PC-3 (cell line): ENCODE measurements at regions not wholly inside any gene's neighbourhood (a gene's known extent, or its start where the extent isn't known, plus 50 kb on each side); places are given as distances from the start of the nearest gene placed in this dataset.

Source experiments
- ATAC-seq: fragments of 200-7000 bp; cut with Tn5 transposase; 2 replicates; pipeline ENCODE4 v1.9.1; 2020; ENCODE audit warnings: mild to moderate bottlenecking, moderate library complexity
- BruUV-seq: library from RNA; stranded (reverse); fragments of 400-500 nt; replicated peaks from 2 replicates; lab custom pipeline; 2021; lab: Mats Ljungman, UMichigan
- CTCF ChIA-PET: fragments of 300-600 bp; sonication (Branson Sonifier 250); formaldehyde crosslinking; loops from one replicate; lab custom pipeline; 2022; ENCODE audit warnings: antibody characterized with exemption; lab: Charles Lee
- POLR2A ChIA-PET: fragments of 300-600 bp; sonication (Branson Sonifier 250); formaldehyde crosslinking; loops from one replicate; lab custom pipeline; 2022; ENCODE audit warnings: antibody characterized with exemption; ENCODE audit not compliant: unreplicated experiment; lab: Charles Lee
- DNase-seq: peaks from one replicate; pipeline ENCODE4 v3.0.0-alpha.2; 2015
- H2AFZ ChIP-seq: fragments of 300-600 bp; sonication (generic); 2 replicates; pipeline ENCODE4 v1.6.0; 2016; ENCODE audit warnings: antibody characterized with exemption, low read length
- H3F3A ChIP-seq: fragments of 300-600 bp; sonication (generic); one replicate; pipeline ENCODE4 v1.6.0; 2017; ENCODE audit warnings: antibody characterized with exemption, low read length, control low read depth, mild to moderate bottlenecking; ENCODE audit not compliant: unreplicated experiment
- H3K27ac ChIP-seq: fragments of 300-600 bp; sonication (generic); 2 replicates; pipeline ENCODE4 v1.5.1; 2016; ENCODE audit warnings: mild to moderate bottlenecking, low read length
- H3K27me3 ChIP-seq: fragments of 300-600 bp; sonication (generic); 2 replicates; pipeline ENCODE4 v1.6.1; 2016; ENCODE audit warnings: low read length, mixed read lengths
- H3K36me3 ChIP-seq: fragments of 300-600 bp; sonication (generic); 2 replicates; pipeline ENCODE4 v1.6.1; 2016; ENCODE audit warnings: low read depth, mixed run types, low read length, mixed read lengths
- H3K4me1 ChIP-seq: fragments of 300-600 bp; sonication (generic); 2 replicates; pipeline ENCODE4 v1.5.1; 2016; ENCODE audit warnings: low read length; ENCODE audit not compliant: insufficient read depth
- H3K4me2 ChIP-seq: fragments of 300-600 bp; sonication (generic); 2 replicates; pipeline ENCODE4 v1.6.0; 2016; ENCODE audit warnings: low read length
- H3K4me3 ChIP-seq: fragments of 300-600 bp; sonication (generic); 2 replicates; pipeline ENCODE4 v1.5.1; 2016; ENCODE audit warnings: mild to moderate bottlenecking, low read length, mixed read lengths
- H3K79me2 ChIP-seq: fragments of 300-600 bp; sonication (generic); 2 replicates; pipeline ENCODE4 v1.6.1; 2017; ENCODE audit warnings: low read length, mixed read lengths
- H3K9ac ChIP-seq: fragments of 300-600 bp; sonication (generic); 2 replicates; pipeline ENCODE4 v1.6.0; 2016; ENCODE audit warnings: mild to moderate bottlenecking, low read length
- H3K9me2 ChIP-seq: fragments of 300-600 bp; sonication (generic); replicated peaks from 2 replicates; pipeline ENCODE4 v1.6.1; 2016; ENCODE audit warnings: mixed run types, low read length, mixed read lengths
- H3K9me3 ChIP-seq: fragments of 300-600 bp; sonication (generic); 2 replicates; pipeline ENCODE4 v1.6.1; 2016; ENCODE audit warnings: low read length, mixed read lengths
- H4K20me1 ChIP-seq: fragments of 300-600 bp; sonication (generic); 2 replicates; pipeline ENCODE4 v1.6.1; 2016; ENCODE audit warnings: low read length, mixed read lengths
- EZH2 ChIP-seq: fragments of 300-600 bp; sonication (generic); IDR thresholded peaks from one replicate; pipeline ENCODE4 v1.6.1; 2017; ENCODE audit warnings: antibody characterized with exemption, mild to moderate bottlenecking, low read length; ENCODE audit not compliant: unreplicated experiment
- EZH2phosphoT487 ChIP-seq: fragments of 300-600 bp; sonication (generic); IDR thresholded peaks from 2 replicates; pipeline ENCODE4 v1.6.1; 2018; ENCODE audit warnings: mild to moderate bottlenecking, antibody characterized with exemption, low read length, borderline replicate concordance
- intact Hi-C: fragments of 100-400 bp; cut with micrococcal nuclease; formaldehyde crosslinking; loops from 2 replicates; pipeline ENCODE4 v1.9.0; 2023
- TF ChIP-seq, protein P1 (sequence below): fragments of 300-600 bp; sonication (generic); conservative IDR thresholded peaks from 2 replicates; pipeline ENCODE4 v1.5.1; 2017; ENCODE audit warnings: antibody characterized with exemption, low read depth, mild to moderate bottlenecking, low read length

DNA sequence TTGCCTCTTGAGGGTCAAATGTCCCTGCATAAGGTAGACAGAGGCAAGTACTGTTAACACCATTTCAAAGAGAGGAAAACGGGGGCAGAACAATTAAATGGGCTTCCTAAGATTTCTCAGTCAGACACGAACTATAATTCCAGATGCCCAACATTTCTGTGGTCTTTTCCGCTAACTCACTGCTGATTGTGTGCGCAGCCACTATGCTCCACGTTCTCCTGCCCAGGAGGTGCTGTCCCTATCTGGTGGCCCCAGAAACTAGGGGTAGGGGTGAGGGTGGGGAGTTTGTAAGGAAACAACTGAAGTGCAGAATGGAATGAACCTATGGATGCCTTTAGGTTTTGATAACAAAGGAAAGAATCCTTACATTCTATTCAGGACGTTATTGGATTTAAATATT lies 86.1 kb upstream of the BACH2 start:
- intact Hi-C loops: no loop called here
- TF ChIP-seq, protein P1, sequence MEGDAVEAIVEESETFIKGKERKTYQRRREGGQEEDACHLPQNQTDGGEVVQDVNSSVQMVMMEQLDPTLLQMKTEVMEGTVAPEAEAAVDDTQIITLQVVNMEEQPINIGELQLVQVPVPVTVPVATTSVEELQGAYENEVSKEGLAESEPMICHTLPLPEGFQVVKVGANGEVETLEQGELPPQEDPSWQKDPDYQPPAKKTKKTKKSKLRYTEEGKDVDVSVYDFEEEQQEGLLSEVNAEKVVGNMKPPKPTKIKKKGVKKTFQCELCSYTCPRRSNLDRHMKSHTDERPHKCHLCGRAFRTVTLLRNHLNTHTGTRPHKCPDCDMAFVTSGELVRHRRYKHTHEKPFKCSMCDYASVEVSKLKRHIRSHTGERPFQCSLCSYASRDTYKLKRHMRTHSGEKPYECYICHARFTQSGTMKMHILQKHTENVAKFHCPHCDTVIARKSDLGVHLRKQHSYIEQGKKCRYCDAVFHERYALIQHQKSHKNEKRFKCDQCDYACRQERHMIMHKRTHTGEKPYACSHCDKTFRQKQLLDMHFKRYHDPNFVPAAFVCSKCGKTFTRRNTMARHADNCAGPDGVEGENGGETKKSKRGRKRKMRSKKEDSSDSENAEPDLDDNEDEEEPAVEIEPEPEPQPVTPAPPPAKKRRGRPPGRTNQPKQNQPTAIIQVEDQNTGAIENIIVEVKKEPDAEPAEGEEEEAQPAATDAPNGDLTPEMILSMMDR: no peak
- no peak for TF ChIP-seq EZH2
- no peak for TF ChIP-seq EZH2phosphoT487
- Histone ChIP-seq H2AFZ (no peak overlapping the region), H3K9me3 (no peaks in the 10 kb centered on the region), H3K9me2 (no peaks in the 10 kb centered on the region), H4K20me1 (no peaks in the 10 kb centered on the region), H3K4me2 (no peak overlapping the region), H3K36me3 (no peaks in the 10 kb centered on the region), H3F3A (no peaks in the 10 kb centered on the region), H3K27me3 (no peaks in the 10 kb centered on the region), H3K79me2 (no peaks in the 10 kb centered on the region), H3K4me3 (no peak overlapping the region), H3K4me1 (no peaks in the 10 kb centered on the region), H3K27ac (no peak overlapping the region), H3K9ac (no peak overlapping the region)
- DNase-seq: no peak
- POLR2A ChIA-PET: no interaction called here
- BruUV-seq: no TSS peak
- CTCF ChIA-PET: no interaction called here
- ATAC-seq: no peak

DNA sequence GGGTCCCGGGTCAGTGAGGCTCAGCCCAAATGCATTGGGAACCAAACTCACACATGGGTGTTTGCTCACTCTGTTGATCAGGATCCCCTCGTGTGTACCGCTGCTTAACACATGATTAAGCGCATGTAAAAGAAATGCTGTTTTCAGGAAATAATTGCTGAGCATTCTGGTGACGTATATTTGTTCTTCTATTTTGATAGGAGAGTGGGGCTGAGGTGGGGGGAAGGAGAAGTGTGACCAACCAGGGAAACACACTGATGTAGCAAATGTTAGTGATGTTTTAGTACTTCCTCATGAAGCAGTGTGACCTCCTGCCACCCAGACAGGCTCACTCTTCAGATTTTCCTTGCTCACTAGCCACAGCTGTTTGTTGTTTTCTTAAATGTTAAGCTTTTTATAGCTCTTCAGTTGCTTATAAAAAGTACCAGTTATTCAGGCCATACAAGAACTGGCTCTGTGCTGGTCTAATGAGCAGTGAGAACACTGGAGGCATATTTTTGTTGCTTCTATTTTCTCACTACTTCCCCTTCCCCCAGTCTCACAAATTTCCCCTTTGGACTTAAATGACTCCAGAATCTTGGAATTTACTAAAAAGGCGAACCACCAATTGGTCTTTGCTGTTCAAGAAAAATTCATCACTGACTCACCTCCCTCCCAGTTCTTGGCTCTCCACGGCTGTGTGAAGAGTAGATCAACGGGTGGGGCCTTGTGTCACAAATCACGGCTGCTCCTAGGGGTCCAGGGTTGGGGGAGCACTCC lies 79.2 kb upstream of the BACH2 start:
- intact Hi-C loops: no loop called here
- peak overlapping the region; percentile 26; the same call in 1 of the 2 replicates for H3K4me3 ChIP-seq
- DNase-seq (peak; percentile 79), ATAC-seq (peak; percentile 66)
- H3K4me2 ChIP-seq: peak overlapping the region; percentile 57
- H2AFZ ChIP-seq: peak overlapping the region; percentile 52
- no peaks in the 10 kb centered on the region for H3F3A ChIP-seq
- no TSS peak for BruUV-seq
- TF ChIP-seq EZH2 (no peak), EZH2phosphoT487 (no peak)
- TF ChIP-seq, protein P1: no peak
- peak overlapping the region; percentile 58 for H3K27ac ChIP-seq
- ChIA-PET CTCF (no interaction called here), POLR2A (interaction anchor here (0.6 kb wide), 1 partner anchor 333 kb away, joined by 3 read pairs; no protein-coding TSS in a partner anchor)
- H3K9me3 ChIP-seq: no peaks in the 10 kb centered on the region
- peaks cover 20% of the 10 kb centered on the region for H3K4me1 ChIP-seq
- no peaks in the 10 kb centered on the region for H3K9me2 ChIP-seq
- H3K27me3 ChIP-seq: no peaks in the 10 kb centered on the region
- no peaks in the 10 kb centered on the region for H3K36me3 ChIP-seq
- H3K9ac ChIP-seq: no peak overlapping the region
- no peaks in the 10 kb centered on the region for H3K79me2 ChIP-seq
- H4K20me1 ChIP-seq: no peaks in the 10 kb centered on the region

DNA sequence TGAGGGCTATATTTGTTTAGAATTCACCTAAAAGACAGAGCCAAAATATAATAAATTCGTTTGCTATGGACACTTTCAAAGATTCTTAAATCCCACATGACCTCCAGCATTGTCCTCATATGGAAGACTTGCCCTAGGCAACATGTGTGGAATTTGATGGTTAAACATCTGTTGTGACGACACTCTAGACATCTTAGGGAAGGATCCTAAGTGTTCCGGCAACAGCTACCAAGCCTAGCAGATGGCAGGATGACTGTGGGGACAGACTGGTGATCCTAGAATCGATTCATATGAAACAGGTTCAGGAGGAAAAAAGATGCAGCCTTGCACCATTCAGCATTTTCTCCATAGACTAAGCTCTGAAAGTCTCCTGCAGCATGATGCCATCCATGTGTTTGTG lies 77.6 kb upstream of the BACH2 start:
- H2AFZ ChIP-seq: no peak overlapping the region
- H3K4me3 ChIP-seq: no peak overlapping the region
- no peaks in the 10 kb centered on the region for H3F3A ChIP-seq
- no peak overlapping the region for H3K27ac ChIP-seq
- no peak overlapping the region for H3K9ac ChIP-seq
- ChIA-PET POLR2A (no interaction called here), CTCF (no interaction called here)
- H3K9me2 ChIP-seq: no peaks in the 10 kb centered on the region
- no peak overlapping the region for H3K4me2 ChIP-seq
- no peak for DNase-seq
- H3K27me3 ChIP-seq: no peaks in the 10 kb centered on the region
- no peaks in the 10 kb centered on the region for H3K36me3 ChIP-seq
- peaks cover 35% of the 10 kb centered on the region for H3K4me1 ChIP-seq
- BruUV-seq: no TSS peak
- no peaks in the 10 kb centered on the region for H3K79me2 ChIP-seq
- H4K20me1 ChIP-seq: no peaks in the 10 kb centered on the region
- no peaks in the 10 kb centered on the region for H3K9me3 ChIP-seq
- TF ChIP-seq, protein P1: no peak
- no peak for TF ChIP-seq EZH2phosphoT487
- no peak for TF ChIP-seq EZH2
- ATAC-seq: no peak
- intact Hi-C loops: no loop called here
